ENCODE measurements at regions not wholly inside any gene's neighbourhood (a gene's known extent, or its start where the extent isn't known, plus 50 kb on each side); places are given as distances from the start of the nearest gene placed in this dataset.
"Not testable (repeated sequence)": the region's sequence is repeated elsewhere in the genome, so short reads cannot be mapped to it uniquely, and the experiment has no call there.

DNA sequence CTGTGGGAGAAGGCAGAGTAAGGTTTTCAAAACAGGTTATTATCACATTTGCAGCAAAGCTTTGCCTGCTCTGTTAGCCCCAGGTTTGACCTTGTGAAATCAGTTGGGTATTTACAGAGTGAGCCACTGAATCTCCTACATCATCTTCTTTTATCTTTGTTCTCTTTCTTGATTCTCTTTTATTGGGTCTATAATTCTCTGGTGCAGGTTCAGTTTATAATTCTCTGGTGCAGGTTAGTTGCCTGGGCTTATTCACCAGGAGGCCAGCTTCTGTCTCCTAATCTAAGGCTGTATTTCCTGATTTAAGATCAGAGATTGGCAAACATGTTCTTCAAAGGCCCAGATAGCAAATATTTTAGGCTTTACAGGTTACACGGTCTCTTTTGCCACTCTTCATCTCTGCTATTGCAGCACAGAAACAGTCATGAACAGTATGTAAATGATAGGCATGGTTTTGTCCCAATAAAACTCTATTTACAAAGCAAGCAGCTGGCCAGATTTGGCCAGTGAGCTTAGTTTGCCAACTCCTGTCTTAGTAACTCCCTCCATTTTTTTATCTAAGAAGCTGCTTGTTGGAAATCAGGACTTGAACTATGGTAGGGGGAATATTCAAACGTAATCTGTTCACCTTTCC lies 205.0 kb upstream of the RIMS1 start:
- H3K27ac Mint-ChIP-seq, result no peak overlapping the region
- no peaks in the 10 kb centered on the region for H3K9me3 Mint-ChIP-seq
- no peaks in the 10 kb centered on the region for H3K4me1 Mint-ChIP-seq (ENCODE audit: low read depth)
- CTCF ChIA-PET, result no interaction called here
- POLR2A ChIA-PET, result interaction anchor here (0.6 kb wide), 1 partner anchor 556 kb away, joined by 5 read pairs; no protein-coding TSS in a partner anchor
- intact Hi-C loops (cut with micrococcal nuclease), result no loop called here
- no peaks in the 10 kb centered on the region for H3K36me3 Mint-ChIP-seq
- no peak overlapping the region for H3K4me3 Mint-ChIP-seq
- no peak for DNase-seq
- no peaks in the 10 kb centered on the region for H3K27me3 Mint-ChIP-seq

DNA sequence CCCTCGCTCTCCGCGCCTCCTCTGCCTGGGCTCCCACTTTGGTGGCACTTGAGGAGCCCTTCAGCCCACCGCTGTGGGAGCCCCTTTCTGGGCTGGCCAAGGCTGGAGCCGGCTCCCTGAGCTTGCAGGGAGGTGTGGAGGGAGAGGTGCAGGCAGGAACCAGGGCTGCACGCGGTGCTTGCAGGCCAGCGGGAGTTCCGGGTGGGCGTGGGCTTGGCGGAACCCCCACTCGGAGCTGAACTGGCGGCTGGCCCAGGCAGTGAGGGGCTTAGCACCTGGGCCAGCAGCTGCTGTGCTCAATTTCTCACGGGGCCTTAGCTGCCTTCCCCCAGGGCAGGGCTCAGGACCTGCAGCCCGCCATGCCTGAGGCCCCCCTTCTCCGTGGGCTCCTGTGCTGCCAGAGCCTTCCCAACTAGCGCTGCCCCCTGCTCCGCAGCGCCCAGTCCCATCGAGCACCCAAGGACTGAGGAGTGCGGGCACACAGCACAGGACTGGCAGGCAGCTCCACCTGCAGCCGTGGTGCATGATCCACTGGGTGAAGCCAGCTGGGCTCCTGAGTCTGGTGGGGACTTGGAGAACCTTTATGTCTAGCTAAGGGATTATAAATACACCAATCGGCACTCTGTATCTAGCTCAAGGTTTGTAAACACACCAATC lies 200.2 kb upstream of the RIMS1 start:
- H3K27me3 Mint-ChIP-seq; H3K36me3 Mint-ChIP-seq; H3K4me1 Mint-ChIP-seq (ENCODE audit: low read depth); H3K27ac Mint-ChIP-seq; H3K9me3 Mint-ChIP-seq; intact Hi-C loops (cut with micrococcal nuclease); DNase-seq; CTCF ChIA-PET; H3K4me3 Mint-ChIP-seq; POLR2A ChIA-PET: not testable (repeated sequence)

DNA sequence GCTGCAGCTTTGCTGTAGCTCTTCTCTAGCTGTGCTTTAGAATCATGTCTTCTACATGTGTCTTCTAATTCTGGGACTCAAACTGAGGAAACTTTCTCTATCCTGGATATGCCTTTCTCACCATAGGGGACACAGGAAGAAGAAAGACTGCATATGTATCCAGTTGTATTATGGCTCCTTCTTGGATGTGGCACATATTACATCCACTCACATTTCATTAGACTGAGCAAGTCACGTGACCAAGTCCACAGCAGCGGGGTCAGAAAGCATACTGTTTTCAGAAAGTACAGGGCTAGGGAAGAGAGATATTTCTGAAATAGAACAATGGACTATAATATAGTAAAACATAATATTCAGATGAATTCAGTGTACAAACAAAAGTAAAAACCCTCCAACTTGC lies 187.6 kb upstream of the RIMS1 start:
- H3K27ac Mint-ChIP-seq, result no peak overlapping the region
- no peaks in the 10 kb centered on the region for H3K27me3 Mint-ChIP-seq
- intact Hi-C loops (cut with micrococcal nuclease), result no loop called here
- no peaks in the 10 kb centered on the region for H3K4me1 Mint-ChIP-seq (ENCODE audit: low read depth)
- ChIA-PET POLR2A (no interaction called here), CTCF (no interaction called here)
- no peak for DNase-seq
- no peaks in the 10 kb centered on the region for H3K36me3 Mint-ChIP-seq
- no peak overlapping the region for H3K4me3 Mint-ChIP-seq
- H3K9me3 Mint-ChIP-seq, result no peaks in the 10 kb centered on the region

DNA sequence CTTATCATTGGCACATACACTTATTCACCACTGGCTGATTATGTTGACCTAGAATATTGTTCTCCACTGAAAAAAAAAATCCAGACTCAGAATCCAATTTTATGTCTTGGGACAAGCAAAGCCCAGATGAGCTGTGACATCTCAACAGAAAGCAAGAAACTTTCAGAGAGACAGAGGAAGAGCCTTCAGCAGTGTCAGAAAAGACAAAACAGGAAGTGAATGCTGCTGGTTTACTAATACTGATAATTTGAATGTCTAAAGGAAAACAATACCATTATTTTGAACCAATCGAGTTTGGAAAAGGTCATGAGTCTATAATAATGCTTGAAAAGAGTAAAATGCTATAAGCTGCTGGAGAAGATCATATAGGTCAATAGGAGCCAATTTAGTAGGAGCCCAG lies 179.8 kb upstream of the RIMS1 start:
- Mint-ChIP-seq H3K36me3 (no peaks in the 10 kb centered on the region), H3K4me1 (ENCODE audit: low read depth) (no peaks in the 10 kb centered on the region), H3K4me3 (no peak overlapping the region), H3K27me3 (no peaks in the 10 kb centered on the region), H3K9me3 (no peaks in the 10 kb centered on the region), H3K27ac (no peak overlapping the region)
- POLR2A ChIA-PET, result no interaction called here
- intact Hi-C loops (cut with micrococcal nuclease), result no loop called here
- CTCF ChIA-PET, result no interaction called here
- DNase-seq, result no peak

DNA sequence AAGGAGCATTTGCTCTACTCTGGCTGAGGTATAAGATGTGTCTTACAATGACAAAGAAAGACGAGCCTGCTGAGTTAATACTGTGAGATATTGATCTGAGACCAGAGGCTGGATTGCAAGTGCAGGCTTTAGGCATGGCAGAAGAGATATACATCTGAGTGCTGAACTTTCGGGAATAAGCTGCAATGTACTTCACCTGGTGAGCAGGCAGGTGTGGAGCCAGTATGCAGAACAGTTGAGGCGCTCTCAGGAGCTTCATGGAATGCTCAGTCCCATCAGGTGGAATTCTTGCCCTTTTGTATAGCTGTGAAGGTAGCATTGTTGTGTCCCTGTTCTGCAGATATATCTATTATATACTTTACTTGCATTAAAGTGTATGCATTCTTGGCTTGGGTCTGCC lies 179.3 kb upstream of the RIMS1 start:
- intact Hi-C loops (cut with micrococcal nuclease), result no loop called here
- H3K27ac Mint-ChIP-seq, result no peak overlapping the region
- H3K36me3 Mint-ChIP-seq, result no peaks in the 10 kb centered on the region
- ChIA-PET POLR2A (no interaction called here), CTCF (no interaction called here)
- no peak for DNase-seq
- no peaks in the 10 kb centered on the region for H3K9me3 Mint-ChIP-seq
- no peaks in the 10 kb centered on the region for H3K4me1 Mint-ChIP-seq (ENCODE audit: low read depth)
- no peaks in the 10 kb centered on the region for H3K27me3 Mint-ChIP-seq
- H3K4me3 Mint-ChIP-seq, result no peak overlapping the region

DNA sequence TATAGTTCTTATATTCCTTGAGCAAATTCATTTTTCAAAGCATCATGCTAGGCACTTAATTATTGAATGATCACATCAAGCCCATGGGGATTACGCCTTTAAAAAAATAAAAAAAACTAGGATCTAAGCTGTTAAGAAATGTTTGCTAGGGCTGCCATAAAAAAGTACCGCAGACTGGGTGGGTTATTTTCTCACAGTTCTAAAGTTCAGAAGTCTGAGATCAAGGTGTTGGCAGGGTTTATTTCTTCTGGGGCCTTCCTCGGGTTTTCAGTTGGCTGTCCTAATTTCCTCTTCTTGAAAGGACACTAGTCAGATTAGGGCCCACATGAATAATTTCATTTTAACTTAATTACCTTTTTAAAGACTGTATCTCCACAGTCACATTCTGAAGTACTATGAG lies 165.6 kb upstream of the RIMS1 start:
- ChIA-PET POLR2A (no interaction called here), CTCF (no interaction called here)
- Mint-ChIP-seq H3K36me3 (no peaks in the 10 kb centered on the region), H3K27ac (no peak overlapping the region), H3K4me1 (ENCODE audit: low read depth) (no peaks in the 10 kb centered on the region), H3K27me3 (no peaks in the 10 kb centered on the region), H3K4me3 (no peak overlapping the region), H3K9me3 (no peaks in the 10 kb centered on the region)
- no peak for DNase-seq
- intact Hi-C loops (cut with micrococcal nuclease), result no loop called here

DNA sequence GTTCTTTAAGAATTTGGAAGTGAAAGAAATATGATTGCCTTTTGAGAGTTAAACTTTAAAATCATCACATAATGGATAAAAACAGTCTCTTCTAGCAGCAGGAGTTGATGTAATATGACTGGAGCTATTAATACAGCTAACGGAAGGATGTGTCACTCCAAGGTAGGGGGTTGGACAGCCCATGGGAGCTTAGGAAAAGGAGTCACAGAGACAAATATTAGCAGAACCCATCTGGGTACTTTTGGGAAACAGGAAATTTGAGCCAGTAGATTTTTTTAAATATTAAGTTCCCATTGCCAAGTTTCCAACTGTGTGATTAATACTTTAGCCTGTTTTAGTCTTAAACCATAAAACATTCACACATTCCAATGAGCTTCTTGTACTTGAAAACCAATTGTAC lies 164.7 kb upstream of the RIMS1 start:
- ChIA-PET POLR2A (no interaction called here), CTCF (no interaction called here)
- intact Hi-C loops (cut with micrococcal nuclease), result no loop called here
- no peak overlapping the region for H3K4me3 Mint-ChIP-seq
- H3K4me1 Mint-ChIP-seq (ENCODE audit: low read depth), result no peaks in the 10 kb centered on the region
- no peaks in the 10 kb centered on the region for H3K27me3 Mint-ChIP-seq
- no peak for DNase-seq
- H3K36me3 Mint-ChIP-seq, result no peaks in the 10 kb centered on the region
- no peak overlapping the region for H3K27ac Mint-ChIP-seq
- no peaks in the 10 kb centered on the region for H3K9me3 Mint-ChIP-seq

DNA sequence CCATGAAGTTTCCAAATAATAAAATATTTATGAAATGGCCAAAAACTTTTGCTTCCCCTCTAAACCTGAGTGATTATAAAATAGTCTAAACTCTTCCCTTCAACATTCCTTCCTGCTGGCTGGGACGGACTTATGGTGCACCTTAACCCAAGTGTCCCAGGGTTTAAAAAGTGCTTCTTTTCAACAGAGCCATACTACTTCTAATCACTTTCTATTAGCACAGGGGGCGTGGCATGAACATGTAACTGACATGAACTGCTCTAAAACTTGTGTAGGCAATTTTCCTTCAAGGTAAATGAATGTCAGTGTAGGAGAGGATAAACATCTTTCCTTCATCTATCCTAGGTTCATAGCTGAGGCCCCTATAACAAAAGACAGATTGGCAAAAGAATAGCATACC lies 163.6 kb upstream of the RIMS1 start:
- CTCF ChIA-PET, result no interaction called here
- Mint-ChIP-seq H3K27ac (no peak overlapping the region), H3K27me3 (no peaks in the 10 kb centered on the region), H3K36me3 (no peaks in the 10 kb centered on the region), H3K4me1 (ENCODE audit: low read depth) (no peaks in the 10 kb centered on the region), H3K4me3 (no peak overlapping the region), H3K9me3 (no peaks in the 10 kb centered on the region)
- DNase-seq, result no peak
- intact Hi-C loops (cut with micrococcal nuclease), result no loop called here
- POLR2A ChIA-PET, result no interaction called here

DNA sequence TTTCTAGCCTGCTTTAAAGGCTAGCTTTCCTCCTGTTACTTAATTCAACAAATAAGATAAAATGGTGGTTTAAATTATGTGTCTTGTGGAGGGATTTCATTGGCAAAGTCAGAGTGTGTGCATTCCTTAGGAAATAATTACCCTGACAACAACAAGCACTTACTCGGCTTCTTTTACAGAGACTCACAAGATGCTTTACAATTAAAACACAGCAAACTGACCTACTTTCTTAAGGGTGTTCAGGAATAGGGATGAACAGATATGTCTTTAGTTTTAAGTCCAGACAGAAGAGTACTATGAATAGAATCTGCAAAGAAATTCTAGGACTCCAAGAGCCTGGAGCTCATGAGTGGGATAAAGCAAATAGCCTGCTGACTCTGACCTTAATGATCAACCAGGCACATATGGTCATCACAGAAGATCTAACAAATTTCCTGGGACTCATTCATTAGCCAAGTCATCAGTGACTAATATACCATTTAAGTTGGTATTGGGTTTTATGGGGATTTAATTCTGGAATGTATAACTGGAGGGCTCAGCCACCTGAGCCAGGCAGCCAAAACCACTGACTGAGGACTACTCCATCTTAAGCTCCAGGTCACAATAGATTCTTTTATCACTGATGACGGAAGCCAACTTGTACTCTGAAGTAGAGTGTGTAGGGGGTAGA lies 161.8 kb upstream of the RIMS1 start:
- no peaks in the 10 kb centered on the region for H3K36me3 Mint-ChIP-seq
- no peaks in the 10 kb centered on the region for H3K4me1 Mint-ChIP-seq (ENCODE audit: low read depth)
- intact Hi-C loops (cut with micrococcal nuclease), result no loop called here
- DNase-seq, result no peak
- CTCF ChIA-PET, result no interaction called here
- H3K27me3 Mint-ChIP-seq, result no peaks in the 10 kb centered on the region
- no peak overlapping the region for H3K27ac Mint-ChIP-seq
- POLR2A ChIA-PET, result no interaction called here
- H3K9me3 Mint-ChIP-seq, result no peaks in the 10 kb centered on the region
- no peak overlapping the region for H3K4me3 Mint-ChIP-seq

DNA sequence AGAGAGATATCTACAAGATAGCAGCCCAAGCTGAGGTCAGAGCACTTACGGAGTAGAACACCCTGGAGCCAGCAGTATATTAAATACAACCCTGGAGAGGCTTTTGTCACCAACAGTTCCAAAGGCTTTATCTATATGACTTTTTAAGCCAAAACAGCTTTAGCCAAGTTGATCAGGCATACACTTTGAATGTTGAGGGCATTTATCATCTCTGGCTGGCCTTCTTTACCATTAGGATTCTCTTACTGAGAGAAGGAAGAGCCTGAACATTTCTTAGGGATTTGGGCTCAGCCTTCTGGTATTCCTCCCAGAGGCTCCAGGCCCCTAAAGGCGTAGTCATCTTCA lies 161.3 kb upstream of the RIMS1 start:
- Mint-ChIP-seq H3K9me3 (no peaks in the 10 kb centered on the region), H3K27me3 (no peaks in the 10 kb centered on the region), H3K27ac (no peak overlapping the region), H3K36me3 (no peaks in the 10 kb centered on the region), H3K4me1 (ENCODE audit: low read depth) (no peaks in the 10 kb centered on the region), H3K4me3 (no peak overlapping the region)
- ChIA-PET CTCF (no interaction called here), POLR2A (no interaction called here)
- no peak for DNase-seq
- intact Hi-C loops (cut with micrococcal nuclease), result no loop called here

DNA sequence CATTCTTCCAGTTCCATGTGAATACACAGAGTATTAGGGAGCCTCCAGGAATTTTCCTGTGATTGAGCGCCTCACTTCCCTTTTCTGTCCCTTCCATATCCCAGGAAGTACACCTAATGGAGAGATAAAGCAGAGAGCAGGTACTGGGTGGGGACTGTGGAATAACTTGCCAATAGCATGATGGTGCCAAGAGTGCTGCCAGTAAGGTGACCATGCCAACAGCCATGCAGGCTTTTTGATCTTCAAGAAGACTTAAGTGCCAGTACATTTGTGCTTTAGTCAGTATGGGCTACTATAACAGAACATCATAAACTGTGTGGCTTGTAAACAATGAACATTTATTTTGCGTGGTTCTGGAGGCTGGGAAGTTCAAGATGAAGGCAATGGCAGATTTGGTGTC lies 160.2 kb upstream of the RIMS1 start:
- H3K36me3 Mint-ChIP-seq, result no peaks in the 10 kb centered on the region
- H3K27ac Mint-ChIP-seq, result no peak overlapping the region
- intact Hi-C loops (cut with micrococcal nuclease), result no loop called here
- H3K27me3 Mint-ChIP-seq, result no peaks in the 10 kb centered on the region
- ChIA-PET CTCF (no interaction called here), POLR2A (no interaction called here)
- no peak for DNase-seq
- no peaks in the 10 kb centered on the region for H3K9me3 Mint-ChIP-seq
- no peaks in the 10 kb centered on the region for H3K4me1 Mint-ChIP-seq (ENCODE audit: low read depth)
- no peak overlapping the region for H3K4me3 Mint-ChIP-seq

DNA sequence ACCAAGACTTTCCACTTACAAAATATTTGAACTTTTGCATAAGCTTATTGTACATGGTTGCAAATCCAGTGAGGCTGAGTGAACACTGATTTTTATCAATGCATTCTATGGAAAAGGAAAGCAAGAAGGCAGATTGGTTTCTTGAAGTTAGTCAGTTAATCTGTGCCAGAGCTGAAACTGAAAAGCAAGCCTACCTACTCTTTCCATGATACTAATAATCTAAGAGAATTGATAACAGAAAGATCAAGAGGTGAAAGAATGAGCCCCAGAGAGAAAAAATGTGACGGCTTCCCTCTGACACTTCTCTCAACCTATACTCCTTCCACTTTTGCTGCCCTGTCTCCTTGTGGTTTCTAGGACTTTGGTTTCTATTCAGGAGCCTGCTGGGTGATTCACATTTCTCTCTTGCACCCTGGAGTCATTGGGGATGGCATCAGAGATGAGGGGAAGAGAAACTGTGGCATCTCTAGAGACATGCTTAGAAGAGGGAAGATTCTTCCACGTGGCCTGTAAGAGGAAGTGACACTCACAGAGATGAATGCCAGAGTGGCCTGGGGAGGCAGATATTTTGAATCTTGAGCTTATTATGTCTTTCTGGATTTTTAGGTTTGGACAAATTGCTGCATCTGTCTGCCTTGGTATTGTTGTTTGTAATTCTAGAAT lies 158.6 kb upstream of the RIMS1 start:
- DNase-seq, result no peak
- H3K9me3 Mint-ChIP-seq, result no peaks in the 10 kb centered on the region
- CTCF ChIA-PET, result no interaction called here
- POLR2A ChIA-PET, result no interaction called here
- no peak overlapping the region for H3K4me3 Mint-ChIP-seq
- intact Hi-C loops (cut with micrococcal nuclease), result no loop called here
- no peaks in the 10 kb centered on the region for H3K36me3 Mint-ChIP-seq
- H3K27me3 Mint-ChIP-seq, result no peaks in the 10 kb centered on the region
- H3K27ac Mint-ChIP-seq, result no peak overlapping the region
- no peaks in the 10 kb centered on the region for H3K4me1 Mint-ChIP-seq (ENCODE audit: low read depth)

DNA sequence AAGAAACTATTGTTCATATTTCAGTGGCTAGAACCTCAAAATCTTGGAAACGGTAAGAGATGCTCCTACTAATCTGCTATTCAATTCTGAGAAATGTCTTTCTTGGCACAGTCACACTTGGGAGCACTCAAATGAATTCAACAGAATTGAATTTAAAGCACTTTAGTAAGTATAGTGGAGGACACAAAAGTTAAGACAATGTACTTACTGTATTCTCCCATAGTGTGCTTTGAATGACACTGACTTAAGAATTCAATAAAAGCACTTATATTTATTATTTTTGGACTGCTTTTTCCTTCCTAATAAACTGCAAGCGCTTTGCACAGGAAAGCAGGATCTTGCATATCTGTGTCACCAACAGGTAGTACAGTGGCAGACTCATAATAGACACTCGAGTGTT lies 156.1 kb upstream of the RIMS1 start:
- Mint-ChIP-seq H3K27me3 (no peaks in the 10 kb centered on the region), H3K9me3 (no peaks in the 10 kb centered on the region), H3K4me3 (no peak overlapping the region), H3K4me1 (ENCODE audit: low read depth) (no peaks in the 10 kb centered on the region), H3K36me3 (no peaks in the 10 kb centered on the region), H3K27ac (no peak overlapping the region)
- intact Hi-C loops (cut with micrococcal nuclease), result no loop called here
- ChIA-PET POLR2A (no interaction called here), CTCF (no interaction called here)
- DNase-seq, result no peak
